IMR-90 (cell line): ENCODE measurements at regions not wholly inside any gene's neighbourhood (a gene's known extent, or its start where the extent isn't known, plus 50 kb on each side); places are given as distances from the start of the nearest gene placed in this dataset.

ENCODE experiments used
- ATAC-seq: fragments of 200-7000 bp; cut with Tn5 transposase; 2 replicates; pipeline ENCODE4 v1.9.1; 2020; ENCODE audit warnings: low read depth, mild to moderate bottlenecking, moderate library complexity
- BruUV-seq: library from RNA; stranded (reverse); fragments of 400-500 nt; replicated peaks from 2 replicates; lab custom pipeline; 2021; lab: Mats Ljungman, UMichigan
- CTCF ChIA-PET: fragments of 300-600 bp; formaldehyde crosslinking; extraction: SDS; loops from one replicate; lab custom pipeline; 2021; ENCODE audit warnings: antibody characterized with exemption; lab: Yijun Ruan, JAX
- POLR2A ChIA-PET: fragments of 300-600 bp; sonication (Branson Sonifier 250); formaldehyde crosslinking; loops from one replicate; lab custom pipeline; 2022; ENCODE audit warnings: antibody characterized with exemption; ENCODE audit not compliant: unreplicated experiment; lab: Charles Lee
- DNase-seq: peaks from one replicate; pipeline ENCODE4 v3.0.0; 2013
- H2AFZ ChIP-seq: replicated peaks from 2 replicates; pipeline ENCODE3; 2013; ENCODE audit warnings: low read length, mild to moderate bottlenecking; ENCODE audit not compliant: poor library complexity
- H2AK5ac ChIP-seq: 2 replicates; pipeline ENCODE4 v1.6.1; 2013; ENCODE audit warnings: low read depth, low read length, inconsistent platforms
- H2AK9ac ChIP-seq: replicated peaks from 2 replicates; pipeline ENCODE3; 2013; ENCODE audit warnings: mild to moderate bottlenecking, low read depth, low read length, moderate library complexity; ENCODE audit not compliant: poor library complexity
- H2BK120ac ChIP-seq: 2 replicates; pipeline ENCODE4 v1.6.1; 2013; ENCODE audit warnings: low read depth, low read length, inconsistent platforms
- H2BK15ac ChIP-seq: 3 replicates; pipeline ENCODE4 v1.6.1; 2013; ENCODE audit warnings: low read depth, low read length, inconsistent platforms
- H2BK20ac ChIP-seq: 2 replicates; pipeline ENCODE4 v1.6.1; 2013; ENCODE audit warnings: low read depth, mild to moderate bottlenecking, inconsistent platforms, low read length, moderate library complexity
- H2BK5ac ChIP-seq: 2 replicates; pipeline ENCODE4 v1.6.1; 2013; ENCODE audit warnings: mild to moderate bottlenecking, low read depth, low read length, inconsistent platforms; ENCODE audit not compliant: poor library complexity, severe bottlenecking
- H3K14ac ChIP-seq: replicated peaks from 2 replicates; pipeline ENCODE4 v1.6.1; 2013; ENCODE audit warnings: low read depth, low read length, inconsistent platforms
- H3K18ac ChIP-seq: 2 replicates; pipeline ENCODE4 v1.6.1; 2013; ENCODE audit warnings: low read depth, low read length, control low read depth
- H3K23ac ChIP-seq: 2 replicates; pipeline ENCODE4 v1.6.1; 2013; ENCODE audit warnings: low read depth, low read length, inconsistent platforms
- H3K27ac ChIP-seq: 2 replicates; pipeline ENCODE4 v1.5.1; 2013; ENCODE audit warnings: mild to moderate bottlenecking, control low read depth, low read length; ENCODE audit not compliant: insufficient read depth
- H3K27me3 ChIP-seq: 2 replicates; pipeline ENCODE4 v1.6.1; 2013; ENCODE audit warnings: low read length; ENCODE audit not compliant: control insufficient read depth, insufficient read depth
- H3K36me3 ChIP-seq: 2 replicates; pipeline ENCODE4 v1.6.1; 2013; ENCODE audit warnings: low read length, mixed read lengths; ENCODE audit not compliant: control insufficient read depth, insufficient read depth
- H3K4ac ChIP-seq: 2 replicates; pipeline ENCODE4 v1.6.1; 2013; ENCODE audit warnings: low read depth, low read length, inconsistent platforms
- H3K4me1 ChIP-seq: 2 replicates; pipeline ENCODE4 v1.6.1; 2013; ENCODE audit warnings: low read length, mixed read lengths; ENCODE audit not compliant: control insufficient read depth, insufficient read depth
- H3K4me2 ChIP-seq: 2 replicates; pipeline ENCODE4 v1.6.1; 2013; ENCODE audit warnings: low read depth, mild to moderate bottlenecking, control low read depth, low read length, moderate library complexity
- H3K4me3 ChIP-seq: 2 replicates; pipeline ENCODE4 v1.5.1; 2013; ENCODE audit warnings: low read depth, mild to moderate bottlenecking, control low read depth, low read length, moderate library complexity; ENCODE audit not compliant: insufficient read depth
- H3K56ac ChIP-seq: 2 replicates; pipeline ENCODE4 v1.6.1; 2013; ENCODE audit warnings: low read length, inconsistent platforms; ENCODE audit not compliant: insufficient read depth; ENCODE audit errors: extremely low read depth
- H3K79me1 ChIP-seq, 2 experiments: 2 replicates each; pipeline ENCODE4 v1.6.1; 2013; ENCODE audit warnings: low read length in 2 of 2, inconsistent platforms in 1 of 2, low read depth in 1 of 2
- H3K9ac ChIP-seq: 2 replicates; pipeline ENCODE4 v1.6.1; 2013; ENCODE audit warnings: low read depth, low read length, control low read depth
- H3K9me1 ChIP-seq: 2 replicates; pipeline ENCODE4 v1.6.1; 2013; ENCODE audit warnings: low read length, inconsistent platforms; ENCODE audit not compliant: insufficient read depth
- H3K9me3 ChIP-seq: 2 replicates; pipeline ENCODE4 v1.6.1; 2013; ENCODE audit warnings: low read length; ENCODE audit not compliant: control insufficient read depth, insufficient read depth
- H4K20me1 ChIP-seq: 2 replicates; pipeline ENCODE4 v1.6.1; 2013; ENCODE audit warnings: low read length, inconsistent platforms; ENCODE audit not compliant: insufficient read depth
- H4K5ac ChIP-seq: 2 replicates; pipeline ENCODE4 v1.6.1; 2013; ENCODE audit warnings: mild to moderate bottlenecking, low read depth, low read length, control low read depth
- H4K8ac ChIP-seq, 2 experiments: 2 replicates each; pipeline ENCODE4 v1.6.1; 2013; ENCODE audit warnings: low read depth in 2 of 2, low read length in 2 of 2, control low read depth in 1 of 2, inconsistent platforms in 1 of 2
- H4K91ac ChIP-seq: 2 replicates; pipeline ENCODE4 v1.6.1; 2013; ENCODE audit warnings: low read depth, low read length, inconsistent platforms; ENCODE audit not compliant: insufficient read depth
- FOS ChIP-seq: fragments of 150-350 bp; IDR thresholded peaks from 2 replicates; pipeline ENCODE4 v1.6.1; 2016; ENCODE audit warnings: low read depth, low read length
- MAFK ChIP-seq: IDR thresholded peaks from 2 replicates; pipeline ENCODE4 v1.6.1; 2012; ENCODE audit warnings: low read depth, low read length, improper control_type of control experiment
- MAZ ChIP-seq: IDR thresholded peaks from 2 replicates; pipeline ENCODE4 v1.6.1; 2012; ENCODE audit warnings: low read depth, mild to moderate bottlenecking, low read length, improper control_type of control experiment, moderate library complexity, borderline replicate concordance
- MXI1 ChIP-seq: IDR thresholded peaks from 2 replicates; pipeline ENCODE4 v1.6.1; 2012; ENCODE audit warnings: low read depth, mild to moderate bottlenecking, low read length, moderate library complexity, borderline replicate concordance
- RFX5 ChIP-seq: IDR thresholded peaks from 2 replicates; pipeline ENCODE4 v1.8.0; 2012; ENCODE audit warnings: low read depth, mild to moderate bottlenecking, low read length, moderate library complexity
- dilution Hi-C: fragments of 300-500 bp; cut with HindIII; formaldehyde crosslinking; loops from one replicate; pipeline ENCODE4 v1.14.3; 2018; ENCODE audit warnings: low sequenced_read_pairs; ENCODE audit not compliant: unreplicated experiment
- in situ Hi-C: fragments of 300-500 bp; cut with MboI; formaldehyde crosslinking; loops from 3 replicates; pipeline ENCODE4 v1.14.3; 2019; ENCODE audit warnings: low sequenced_read_pairs, inconsistent platforms, mixed read lengths
- intact Hi-C: fragments of 100-400 bp; cut with micrococcal nuclease; formaldehyde crosslinking; loops from 2 replicates; pipeline ENCODE4 v1.10.0; 2022

DNA sequence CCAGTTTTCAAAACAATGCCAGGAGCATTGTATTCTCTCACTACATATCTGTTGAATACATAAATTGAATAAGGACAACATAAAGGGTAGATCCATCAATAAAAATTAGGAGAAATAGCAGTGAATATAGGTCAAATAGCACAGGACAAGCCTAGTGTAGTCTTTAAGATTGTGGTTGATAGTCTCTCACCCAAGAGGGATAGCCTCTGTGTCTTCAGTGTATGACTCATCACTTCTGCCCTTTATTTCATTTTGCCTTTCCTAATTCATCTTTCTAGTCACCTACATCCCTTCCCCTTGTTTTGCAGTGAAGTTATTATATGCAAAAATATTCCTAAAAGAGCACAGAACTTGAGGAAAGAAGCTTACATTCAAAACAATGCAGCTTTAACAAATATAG lies 335.0 kb upstream of the TUSC1 start:
- intact Hi-C loops: no loop called here
- ATAC-seq: no peak

More for the DNA sequence above, 335.0 kb upstream of the TUSC1 start:
- H3K14ac ChIP-seq: no peak overlapping the region
- no peak overlapping the region for H3K27ac ChIP-seq
- no peak overlapping the region for H4K8ac ChIP-seq
- no peak overlapping the region for H2BK20ac ChIP-seq
- no peak overlapping the region for H3K56ac ChIP-seq
- no peaks in the 10 kb centered on the region for H3K9me1 ChIP-seq
- ChIA-PET CTCF (no interaction called here), POLR2A (no interaction called here)
- H3K4me2 ChIP-seq: no peak overlapping the region
- H2AK9ac ChIP-seq: no peak overlapping the region
- no peak overlapping the region for H3K4me3 ChIP-seq
- H4K5ac ChIP-seq: no peak overlapping the region
- H3K4ac ChIP-seq: no peak overlapping the region
- no peak for TF ChIP-seq MAFK
- 0 out of 2 replicates have a peak, but pooled peaks have one; percentile 5 for TF ChIP-seq FOS
- no peak for TF ChIP-seq RFX5
- TF ChIP-seq MXI1: no peak
- no peak for TF ChIP-seq MAZ
- in situ Hi-C loops (no loop called here), dilution Hi-C loops (no loop called here)
- no peaks in the 10 kb centered on the region for H3K27me3 ChIP-seq
- H3K36me3 ChIP-seq: no peaks in the 10 kb centered on the region
- no peaks in the 10 kb centered on the region for H3K79me1 ChIP-seq
- H4K91ac ChIP-seq: no peak overlapping the region
- H3K18ac ChIP-seq: no peak overlapping the region
- DNase-seq: no peak
- no peak overlapping the region for H2BK120ac ChIP-seq
- H3K4me1 ChIP-seq: no peaks in the 10 kb centered on the region
- H4K20me1 ChIP-seq: no peaks in the 10 kb centered on the region
- BruUV-seq: no TSS peak
- H2AK5ac ChIP-seq: no peak overlapping the region
- no peaks in the 10 kb centered on the region for H3K9me3 ChIP-seq
- H2AFZ ChIP-seq: no peak overlapping the region
- H3K9ac ChIP-seq: no peak overlapping the region
- H2BK5ac ChIP-seq: no peak overlapping the region
- H3K23ac ChIP-seq: no peak overlapping the region
- H2BK15ac ChIP-seq: no peak overlapping the region
